ENCODE measurements at regions not wholly inside any gene's neighbourhood (a gene's known extent, or its start where the extent isn't known, plus 50 kb on each side); places are given as distances from the start of the nearest gene placed in this dataset.
"Not testable (repeated sequence)": the region's sequence is repeated elsewhere in the genome, so short reads cannot be mapped to it uniquely, and the experiment has no call there.

DNA sequence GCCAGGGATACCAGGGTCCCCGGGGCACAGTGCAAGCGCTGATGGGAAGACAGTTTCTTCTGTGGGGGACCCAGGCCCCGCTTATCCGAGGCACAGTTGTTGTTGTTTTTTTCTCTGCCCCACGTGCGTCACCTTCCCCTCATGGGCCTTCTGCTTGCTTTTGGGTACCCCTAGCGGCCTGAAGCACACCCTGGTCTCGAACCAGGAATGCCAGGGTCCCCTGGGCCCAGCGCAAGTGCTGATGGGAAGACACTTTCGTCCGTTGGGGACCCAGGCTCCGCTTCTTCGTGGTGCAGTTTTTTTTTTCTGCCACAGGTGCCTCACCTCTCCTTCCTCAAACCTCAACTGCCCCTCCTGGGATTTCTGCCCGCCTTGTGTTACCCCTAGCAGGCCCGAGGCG is 1708.5 kb upstream of the TPTE start:
- TF ChIP-seq EZH2 (IDR thresholded peaks at IDR 0.05; ENCODE audit: borderline replicate concordance), result not testable (repeated sequence)
- TF ChIP-seq, protein P1, sequence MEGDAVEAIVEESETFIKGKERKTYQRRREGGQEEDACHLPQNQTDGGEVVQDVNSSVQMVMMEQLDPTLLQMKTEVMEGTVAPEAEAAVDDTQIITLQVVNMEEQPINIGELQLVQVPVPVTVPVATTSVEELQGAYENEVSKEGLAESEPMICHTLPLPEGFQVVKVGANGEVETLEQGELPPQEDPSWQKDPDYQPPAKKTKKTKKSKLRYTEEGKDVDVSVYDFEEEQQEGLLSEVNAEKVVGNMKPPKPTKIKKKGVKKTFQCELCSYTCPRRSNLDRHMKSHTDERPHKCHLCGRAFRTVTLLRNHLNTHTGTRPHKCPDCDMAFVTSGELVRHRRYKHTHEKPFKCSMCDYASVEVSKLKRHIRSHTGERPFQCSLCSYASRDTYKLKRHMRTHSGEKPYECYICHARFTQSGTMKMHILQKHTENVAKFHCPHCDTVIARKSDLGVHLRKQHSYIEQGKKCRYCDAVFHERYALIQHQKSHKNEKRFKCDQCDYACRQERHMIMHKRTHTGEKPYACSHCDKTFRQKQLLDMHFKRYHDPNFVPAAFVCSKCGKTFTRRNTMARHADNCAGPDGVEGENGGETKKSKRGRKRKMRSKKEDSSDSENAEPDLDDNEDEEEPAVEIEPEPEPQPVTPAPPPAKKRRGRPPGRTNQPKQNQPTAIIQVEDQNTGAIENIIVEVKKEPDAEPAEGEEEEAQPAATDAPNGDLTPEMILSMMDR (IDR thresholded peaks at IDR 0.05; ENCODE audit: poor library complexity), result not testable (repeated sequence)

All from hepatocyte (in vitro differentiated cells).